ENCODE measurements at regions not wholly inside any gene's neighbourhood (a gene's known extent, or its start where the extent isn't known, plus 50 kb on each side); places are given as distances from the start of the nearest gene placed in this dataset.

DNA sequence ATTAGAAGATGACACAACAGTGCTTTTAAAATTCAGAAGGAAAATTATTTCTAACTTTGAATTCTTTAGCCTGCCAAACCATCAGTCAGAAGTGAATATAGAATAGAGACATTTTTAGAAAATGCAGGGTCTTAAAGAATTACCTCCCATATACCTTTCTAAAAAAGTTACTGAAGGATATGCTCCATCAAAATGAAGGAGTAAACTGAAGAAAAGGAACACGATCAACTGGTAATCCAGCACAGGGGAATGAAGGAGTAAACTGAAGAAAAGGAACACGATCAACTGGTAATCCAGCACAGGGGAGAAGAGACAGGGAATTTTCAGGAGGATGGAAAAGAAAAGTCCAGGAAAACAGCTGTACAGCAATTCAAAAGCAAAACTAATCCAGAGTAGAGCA is 75.4 kb upstream of the LDLRAD3 start:
- ChIA-PET POLR2A (no interaction called here), CTCF (no interaction called here)
- intact Hi-C loops (cut with micrococcal nuclease): no loop called here
- no peak overlapping the region for H3K4me3 Mint-ChIP-seq
- H3K36me3 Mint-ChIP-seq (ENCODE audit: low read depth): peaks cover 2% of the 10 kb centered on the region
- peaks cover 3% of the 10 kb centered on the region for H3K27me3 Mint-ChIP-seq
- DNase-seq (no peak), ATAC-seq (no peak)
- no peak overlapping the region for H3K27ac Mint-ChIP-seq
- TF ChIP-seq, protein P1, sequence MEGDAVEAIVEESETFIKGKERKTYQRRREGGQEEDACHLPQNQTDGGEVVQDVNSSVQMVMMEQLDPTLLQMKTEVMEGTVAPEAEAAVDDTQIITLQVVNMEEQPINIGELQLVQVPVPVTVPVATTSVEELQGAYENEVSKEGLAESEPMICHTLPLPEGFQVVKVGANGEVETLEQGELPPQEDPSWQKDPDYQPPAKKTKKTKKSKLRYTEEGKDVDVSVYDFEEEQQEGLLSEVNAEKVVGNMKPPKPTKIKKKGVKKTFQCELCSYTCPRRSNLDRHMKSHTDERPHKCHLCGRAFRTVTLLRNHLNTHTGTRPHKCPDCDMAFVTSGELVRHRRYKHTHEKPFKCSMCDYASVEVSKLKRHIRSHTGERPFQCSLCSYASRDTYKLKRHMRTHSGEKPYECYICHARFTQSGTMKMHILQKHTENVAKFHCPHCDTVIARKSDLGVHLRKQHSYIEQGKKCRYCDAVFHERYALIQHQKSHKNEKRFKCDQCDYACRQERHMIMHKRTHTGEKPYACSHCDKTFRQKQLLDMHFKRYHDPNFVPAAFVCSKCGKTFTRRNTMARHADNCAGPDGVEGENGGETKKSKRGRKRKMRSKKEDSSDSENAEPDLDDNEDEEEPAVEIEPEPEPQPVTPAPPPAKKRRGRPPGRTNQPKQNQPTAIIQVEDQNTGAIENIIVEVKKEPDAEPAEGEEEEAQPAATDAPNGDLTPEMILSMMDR (IDR thresholded peaks at IDR 0.05): no peak
- peaks cover 17% of the 10 kb centered on the region for H3K9me3 Mint-ChIP-seq
- H3K4me1 Mint-ChIP-seq (ENCODE audit: low read depth): no peaks in the 10 kb centered on the region

DNA sequence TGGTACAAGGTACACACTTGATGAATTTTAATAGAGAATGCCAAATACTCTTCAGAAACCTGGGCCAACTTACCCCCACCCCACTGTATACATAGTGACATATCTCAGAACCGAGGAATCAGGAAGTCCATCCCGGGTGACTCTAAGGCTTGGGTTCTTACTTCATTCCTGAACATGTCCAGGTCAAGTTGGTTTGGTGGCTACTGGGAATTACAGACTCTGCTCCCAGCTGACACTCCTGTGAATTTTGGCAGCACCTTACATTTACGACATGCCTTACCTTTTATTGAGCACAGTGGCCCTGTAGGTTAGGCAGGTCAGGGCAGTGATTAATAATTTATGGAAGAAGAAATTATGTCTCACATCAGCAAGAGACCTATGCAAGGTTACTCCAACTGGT is 70.1 kb upstream of the LDLRAD3 start:
- Mint-ChIP-seq H3K27ac (no peak overlapping the region), H3K27me3 (peaks cover 7% of the 10 kb centered on the region), H3K9me3 (peaks cover under 1% of the 10 kb centered on the region), H3K4me3 (no peak overlapping the region), H3K36me3 (ENCODE audit: low read depth) (no peaks in the 10 kb centered on the region), H3K4me1 (ENCODE audit: low read depth) (no peaks in the 10 kb centered on the region)
- ATAC-seq (no peak), DNase-seq (no peak)
- ChIA-PET CTCF (no interaction called here), POLR2A (no interaction called here)
- TF ChIP-seq, protein P1 (IDR thresholded peaks at IDR 0.05): no peak
- intact Hi-C loops (cut with micrococcal nuclease): no loop called here

DNA sequence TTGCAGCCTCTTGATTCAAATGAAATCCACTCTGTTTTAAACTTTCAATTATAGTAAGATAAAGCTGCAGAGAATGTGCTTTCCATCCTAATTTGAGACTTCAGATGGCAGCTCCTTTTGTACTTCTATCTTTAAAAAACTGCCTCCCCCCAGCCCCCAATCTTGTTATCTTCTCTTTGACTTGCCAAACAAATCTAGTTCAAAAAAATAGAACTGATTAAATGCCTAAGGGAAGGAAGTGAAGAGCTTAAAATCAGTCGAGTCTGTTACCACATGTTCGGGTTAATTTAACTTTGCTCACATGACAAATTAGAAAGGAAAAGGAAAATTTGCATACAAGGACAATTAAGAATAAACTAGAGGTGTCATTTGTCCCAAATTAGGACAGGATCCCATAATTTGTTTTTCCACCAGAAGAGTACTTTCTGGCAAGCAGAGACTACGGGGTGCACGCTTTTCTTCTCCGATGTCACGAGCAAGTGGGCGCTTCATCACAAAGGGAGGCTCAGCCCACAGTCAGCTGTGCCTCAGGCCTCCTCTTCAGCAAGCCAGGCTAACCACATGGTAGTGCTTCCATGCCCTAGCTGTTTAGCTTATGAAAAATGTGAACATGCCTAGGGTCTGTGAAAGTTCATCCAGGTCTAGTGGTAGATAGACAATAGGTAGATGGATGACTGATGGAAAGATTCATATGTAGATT is 69.0 kb upstream of the LDLRAD3 start:
- no peak overlapping the region for H3K4me3 Mint-ChIP-seq
- intact Hi-C loops (cut with micrococcal nuclease): no loop called here
- no peaks in the 10 kb centered on the region for H3K36me3 Mint-ChIP-seq (ENCODE audit: low read depth)
- ATAC-seq (no peak), DNase-seq (no peak)
- peaks cover 7% of the 10 kb centered on the region for H3K27me3 Mint-ChIP-seq
- no peaks in the 10 kb centered on the region for H3K9me3 Mint-ChIP-seq
- POLR2A ChIA-PET: no interaction called here
- TF ChIP-seq, protein P1 (IDR thresholded peaks at IDR 0.05): no peak
- CTCF ChIA-PET: no interaction called here
- no peaks in the 10 kb centered on the region for H3K4me1 Mint-ChIP-seq (ENCODE audit: low read depth)
- H3K27ac Mint-ChIP-seq: no peak overlapping the region

DNA sequence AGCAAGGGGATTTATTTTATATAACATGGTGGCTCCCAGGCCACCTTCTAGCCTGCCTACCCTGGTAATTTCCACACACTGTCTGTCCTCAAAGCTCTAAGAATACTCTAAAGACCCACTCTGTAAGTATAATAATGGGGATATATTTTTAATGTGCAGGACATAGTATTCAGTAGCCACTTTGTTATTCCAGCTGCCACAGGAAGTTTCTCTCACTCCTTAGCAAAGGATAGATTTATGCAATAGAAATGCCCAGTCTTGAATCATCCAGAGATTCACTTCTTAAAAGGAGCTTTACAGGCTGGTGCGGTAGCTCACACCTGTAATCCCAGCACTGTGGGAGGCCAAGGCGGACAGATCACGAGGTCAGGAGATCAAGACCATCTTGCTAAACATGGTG is 68.4 kb upstream of the LDLRAD3 start:
- H3K4me3 Mint-ChIP-seq: no peak overlapping the region
- no peak overlapping the region for H3K27ac Mint-ChIP-seq
- H3K4me1 Mint-ChIP-seq (ENCODE audit: low read depth): no peaks in the 10 kb centered on the region
- no peaks in the 10 kb centered on the region for H3K9me3 Mint-ChIP-seq
- intact Hi-C loops (cut with micrococcal nuclease): no loop called here
- H3K27me3 Mint-ChIP-seq: peaks cover 7% of the 10 kb centered on the region
- H3K36me3 Mint-ChIP-seq (ENCODE audit: low read depth): no peaks in the 10 kb centered on the region
- POLR2A ChIA-PET: no interaction called here
- TF ChIP-seq, protein P1 (IDR thresholded peaks at IDR 0.05): no peak
- CTCF ChIA-PET: no interaction called here
- no peak for DNase-seq
- no peak for ATAC-seq

DNA sequence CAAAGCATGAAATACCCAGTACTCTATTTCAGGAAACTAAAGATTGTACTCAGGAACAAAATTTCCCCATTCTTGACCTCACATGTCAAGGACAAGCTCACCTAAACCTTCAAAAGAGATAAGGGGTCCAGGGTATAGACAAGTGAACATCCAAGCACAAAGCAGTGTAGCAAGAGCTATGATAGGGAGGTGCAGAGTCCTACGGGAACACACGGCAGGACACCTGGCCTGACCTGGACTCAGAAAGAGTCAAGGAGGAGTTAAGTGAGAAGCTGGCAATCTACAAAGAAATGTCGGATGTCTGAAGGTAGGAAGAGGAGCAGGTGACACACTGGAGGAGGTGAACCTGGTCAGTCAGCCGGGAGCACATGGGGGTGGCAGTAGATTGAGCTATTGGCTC is 67.1 kb upstream of the LDLRAD3 start:
- POLR2A ChIA-PET: no interaction called here
- ATAC-seq (no peak), DNase-seq (no peak)
- CTCF ChIA-PET: interaction anchor here (1.3 kb wide), 1 partner anchor 55 kb away, joined by 3 read pairs; no protein-coding TSS in a partner anchor
- H3K27ac Mint-ChIP-seq: no peak overlapping the region
- H3K4me3 Mint-ChIP-seq: no peak overlapping the region
- peaks cover 12% of the 10 kb centered on the region for H3K27me3 Mint-ChIP-seq
- no peaks in the 10 kb centered on the region for H3K4me1 Mint-ChIP-seq (ENCODE audit: low read depth)
- TF ChIP-seq, protein P1 (IDR thresholded peaks at IDR 0.05): no peak
- intact Hi-C loops (cut with micrococcal nuclease): no loop called here
- H3K9me3 Mint-ChIP-seq: no peaks in the 10 kb centered on the region
- no peaks in the 10 kb centered on the region for H3K36me3 Mint-ChIP-seq (ENCODE audit: low read depth)
